Omental fat pad (tissue), 3 donors: ENCODE measurements at regions not wholly inside any gene's neighbourhood (a gene's known extent, or its start where the extent isn't known, plus 50 kb on each side); places are given as distances from the start of the nearest gene placed in this dataset.

Experiments
- ATAC-seq: fragments of 150-250 bp; one replicate; pipeline ENCODE4 v1.9.1; 2016; ENCODE audit warnings: mild to moderate bottlenecking, moderate library complexity; ENCODE audit not compliant: low FRiP score
- DNase-seq: peaks from one replicate; pipeline ENCODE4 v3.0.0-alpha.2; 2019; ENCODE audit warnings: low spot score
- TF ChIP-seq, protein P1 (sequence below), 3 donors: fragments of 450-650 bp; IDR thresholded peaks; one replicate each; pipeline ENCODE4 v1.5.1; 2016 to 2017; ENCODE audit warnings: antibody characterized with exemption in 3 of 3, mild to moderate bottlenecking in 3 of 3, moderate library complexity in 2 of 3

DNA sequence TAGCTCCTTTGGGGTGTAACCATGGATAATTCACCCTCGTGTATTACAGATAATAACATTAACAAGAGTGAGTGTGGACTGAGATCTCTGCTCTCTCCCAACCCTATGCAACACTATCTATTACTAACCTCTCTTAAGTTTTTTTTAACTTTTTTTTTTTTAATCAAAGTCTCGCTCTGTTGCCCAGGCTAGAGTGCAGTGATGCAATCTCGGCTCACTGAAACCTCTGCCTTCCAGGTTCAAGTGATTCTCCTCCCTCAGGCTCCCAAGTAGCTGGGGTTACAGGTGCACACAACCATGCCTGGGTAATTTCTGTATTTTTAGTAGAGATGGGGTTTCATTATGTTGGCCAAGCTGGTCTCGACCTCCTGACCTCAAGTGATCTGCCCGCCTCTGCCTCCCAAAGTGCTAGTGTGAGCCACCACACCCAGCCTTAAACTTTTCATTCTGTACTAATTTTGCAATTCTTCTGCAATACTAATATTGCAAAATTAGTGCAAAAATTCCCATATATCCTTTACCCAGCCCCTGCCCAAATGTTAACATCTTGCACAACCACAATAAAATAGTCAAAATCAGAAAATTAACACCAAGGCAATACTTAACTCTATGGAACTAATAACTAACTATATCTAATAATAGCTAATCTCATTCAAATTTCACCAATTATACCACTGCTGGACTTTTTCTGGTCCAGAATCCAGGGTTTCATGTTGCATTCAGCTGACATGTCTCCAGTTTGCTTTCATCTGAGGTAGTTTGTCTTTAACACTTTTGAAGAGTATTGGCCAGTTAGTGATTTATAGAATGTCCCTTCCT, 66.5 kb upstream of the TCF7L2 start:
- TF ChIP-seq, protein P1, sequence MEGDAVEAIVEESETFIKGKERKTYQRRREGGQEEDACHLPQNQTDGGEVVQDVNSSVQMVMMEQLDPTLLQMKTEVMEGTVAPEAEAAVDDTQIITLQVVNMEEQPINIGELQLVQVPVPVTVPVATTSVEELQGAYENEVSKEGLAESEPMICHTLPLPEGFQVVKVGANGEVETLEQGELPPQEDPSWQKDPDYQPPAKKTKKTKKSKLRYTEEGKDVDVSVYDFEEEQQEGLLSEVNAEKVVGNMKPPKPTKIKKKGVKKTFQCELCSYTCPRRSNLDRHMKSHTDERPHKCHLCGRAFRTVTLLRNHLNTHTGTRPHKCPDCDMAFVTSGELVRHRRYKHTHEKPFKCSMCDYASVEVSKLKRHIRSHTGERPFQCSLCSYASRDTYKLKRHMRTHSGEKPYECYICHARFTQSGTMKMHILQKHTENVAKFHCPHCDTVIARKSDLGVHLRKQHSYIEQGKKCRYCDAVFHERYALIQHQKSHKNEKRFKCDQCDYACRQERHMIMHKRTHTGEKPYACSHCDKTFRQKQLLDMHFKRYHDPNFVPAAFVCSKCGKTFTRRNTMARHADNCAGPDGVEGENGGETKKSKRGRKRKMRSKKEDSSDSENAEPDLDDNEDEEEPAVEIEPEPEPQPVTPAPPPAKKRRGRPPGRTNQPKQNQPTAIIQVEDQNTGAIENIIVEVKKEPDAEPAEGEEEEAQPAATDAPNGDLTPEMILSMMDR (IDR thresholded peaks at IDR 0.05), result no peak
- DNase-seq, result no peak
- ATAC-seq, result no peak

DNA sequence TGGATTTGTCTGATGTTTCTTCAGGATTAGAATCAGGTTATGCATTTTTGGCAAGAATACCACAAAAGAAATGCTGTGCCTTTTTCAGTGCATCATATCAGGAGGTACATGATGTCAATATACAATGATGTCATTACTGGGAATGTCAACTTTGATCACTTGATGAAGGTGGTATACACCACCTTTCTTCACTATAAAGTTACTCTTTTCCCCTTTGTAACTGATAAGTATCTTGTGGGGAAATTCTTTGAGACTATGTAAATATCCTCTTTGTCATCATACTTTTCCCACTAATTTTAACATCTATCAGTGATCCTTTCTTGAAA, 65.9 kb upstream of the TCF7L2 start:
- ATAC-seq, result no peak
- DNase-seq, result no peak
- TF ChIP-seq, protein P1 (IDR thresholded peaks at IDR 0.05), result no peak

DNA sequence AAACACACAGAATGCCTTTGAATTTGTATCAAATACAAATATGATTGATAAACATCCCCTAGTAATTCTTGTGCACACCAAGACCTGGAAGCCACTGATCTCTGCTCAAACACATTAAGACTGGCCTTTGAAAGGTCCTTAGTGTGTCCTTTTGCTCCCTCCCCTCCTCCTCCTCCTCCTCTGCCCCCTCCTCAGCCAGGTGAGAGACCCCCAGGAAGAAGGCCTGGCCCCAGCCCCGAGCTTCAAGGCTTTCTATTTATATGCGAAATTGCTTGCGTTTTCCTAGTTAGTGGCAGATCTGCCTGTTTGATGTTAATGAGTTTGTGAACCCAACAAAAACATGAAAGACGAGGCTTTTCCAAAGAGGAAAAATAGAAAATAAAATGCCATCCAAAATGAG, 63.6 kb upstream of the TCF7L2 start:
- TF ChIP-seq, protein P1 (IDR thresholded peaks at IDR 0.05), result no peak
- ATAC-seq, result no peak

DNA sequence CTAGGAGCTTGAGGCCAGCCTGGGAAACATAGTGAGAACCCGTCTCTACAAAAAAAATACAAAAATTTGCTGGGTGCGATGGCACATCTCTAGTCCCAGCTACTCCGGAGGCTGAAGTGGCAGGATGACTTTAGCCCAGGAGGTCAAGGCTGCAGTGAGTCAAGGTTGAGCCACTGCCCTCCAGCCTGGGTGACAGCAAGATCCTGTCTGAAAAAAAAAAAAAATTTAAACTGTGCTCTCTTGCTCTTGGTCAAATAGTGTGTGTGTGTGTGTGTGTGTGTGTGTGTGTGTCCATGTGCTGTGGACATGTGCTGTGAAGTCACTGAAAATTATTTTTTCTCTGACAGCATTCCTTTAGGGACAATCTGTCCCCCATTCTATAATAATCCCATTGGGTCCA, 62.1 kb upstream of the TCF7L2 start:
- TF ChIP-seq, protein P1 (IDR thresholded peaks at IDR 0.05), result no peak
- DNase-seq (no peak), ATAC-seq (no peak)

More for the DNA sequence above, 63.6 kb upstream of the TCF7L2 start:
- no peak for DNase-seq

DNA sequence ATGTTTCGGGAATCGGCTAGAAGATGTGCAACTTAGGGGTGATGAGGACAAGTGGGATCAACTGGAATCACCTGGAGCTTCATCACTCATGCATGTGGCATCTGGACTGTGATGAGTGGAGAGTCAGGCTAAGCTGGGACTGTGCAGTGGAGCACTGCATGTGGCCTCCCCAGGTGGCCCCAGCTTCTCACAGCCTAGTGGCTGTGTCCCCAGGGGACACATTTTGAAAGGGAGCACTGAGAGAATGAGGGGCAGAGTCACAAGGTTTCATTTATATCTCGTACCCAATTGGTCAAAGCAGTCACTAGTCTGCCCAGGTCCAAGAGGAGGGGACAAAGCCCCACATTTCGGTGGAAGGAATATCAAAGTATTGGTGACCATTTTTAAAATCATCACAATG, 54.8 kb upstream of the TCF7L2 start:
- DNase-seq, result no peak
- TF ChIP-seq, protein P1 (IDR thresholded peaks at IDR 0.05), result no peak
- ATAC-seq, result no peak

DNA sequence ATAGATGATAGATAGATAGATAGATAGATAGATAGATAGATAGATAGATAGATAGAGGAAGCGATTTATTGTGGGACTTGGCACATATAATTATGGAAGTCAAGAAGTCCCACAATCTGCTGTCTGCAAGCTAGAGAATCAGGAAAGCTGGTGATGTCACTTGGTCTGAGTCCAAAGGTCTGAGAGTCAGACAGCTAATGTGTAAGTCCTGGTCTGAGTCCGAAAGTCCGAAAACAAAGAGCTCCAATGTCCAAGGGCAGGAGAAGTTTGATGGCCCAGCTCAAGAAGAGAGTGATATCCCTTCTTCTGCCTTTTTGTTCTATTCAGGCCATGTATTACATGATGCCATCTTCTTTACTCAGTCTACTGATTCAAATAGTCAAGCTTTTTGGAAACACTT, 53.8 kb upstream of the TCF7L2 start:
- TF ChIP-seq, protein P1 (IDR thresholded peaks at IDR 0.05), result no peak
- no peak for ATAC-seq

DNA sequence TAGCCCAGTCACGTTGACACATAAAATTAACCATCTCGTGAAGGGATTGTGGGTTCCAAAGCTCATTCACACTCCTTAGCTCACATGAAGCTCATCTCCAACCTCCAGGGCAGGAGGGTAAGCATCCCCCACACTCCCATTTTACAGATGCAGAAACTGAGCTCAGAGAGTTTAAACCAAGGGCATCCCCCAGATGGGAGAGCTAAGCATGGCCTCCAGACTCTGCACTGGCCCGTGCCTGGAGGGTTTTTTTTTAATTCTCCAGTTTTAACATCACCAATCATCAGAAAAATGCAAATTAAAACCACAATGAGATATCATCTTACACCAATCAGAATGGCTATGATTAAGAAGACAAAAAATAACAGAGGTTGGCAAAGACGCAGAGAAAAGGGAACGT, 53.3 kb upstream of the TCF7L2 start:
- DNase-seq (no peak), ATAC-seq (no peak)
- TF ChIP-seq, protein P1 (IDR thresholded peaks at IDR 0.05), result no peak

More for the DNA sequence above, 53.8 kb upstream of the TCF7L2 start:
- no peak for DNase-seq
